ENCODE measurements at regions not wholly inside any gene's neighbourhood (a gene's known extent, or its start where the extent isn't known, plus 50 kb on each side); places are given as distances from the start of the nearest gene placed in this dataset.

GRCh38 chr15:20652914-20653313 is 111.3 kb upstream of the GOLGA6L6 start:
- WGBS, 2 experiments (ENCODE audit: extremely low coverage in 1 of 2, insufficient coverage in 1 of 2, insufficient read length in 1 of 2, insufficient replicate concordance in 2 of 2, low coverage in 1 of 2, low lambda C conversion rate in 2 of 2, missing lambda C conversion rate in 1 of 2): 91% methylated on average over 2 of the region's 2 CpGs; no CpG with 5 or more reads in 1 of the 2 experiments
- FAIRE-seq: no peak
- H2BK5ac ChIP-seq (ENCODE audit: low read depth, low read length): no peak overlapping the region

More at GRCh38 chr15:20652914-20653313, 111.3 kb upstream of the GOLGA6L6 start:
- no peak for TF ChIP-seq RBBP5 (IDR thresholded peaks at IDR 0.05; ENCODE audit: borderline replicate concordance, low read depth, low read length)
- TF ChIP-seq, protein P1, sequence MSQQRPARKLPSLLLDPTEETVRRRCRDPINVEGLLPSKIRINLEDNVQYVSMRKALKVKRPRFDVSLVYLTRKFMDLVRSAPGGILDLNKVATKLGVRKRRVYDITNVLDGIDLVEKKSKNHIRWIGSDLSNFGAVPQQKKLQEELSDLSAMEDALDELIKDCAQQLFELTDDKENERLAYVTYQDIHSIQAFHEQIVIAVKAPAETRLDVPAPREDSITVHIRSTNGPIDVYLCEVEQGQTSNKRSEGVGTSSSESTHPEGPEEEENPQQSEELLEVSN (IDR thresholded peaks at IDR 0.05): no peak
- no peak for TF ChIP-seq PHF8 (conservative IDR thresholded peaks at IDR 0.05; ENCODE audit: low read depth, low read length)
- no peak for TF ChIP-seq SIRT6 (IDR thresholded peaks at IDR 0.05; ENCODE audit: low read length)
- Histone ChIP-seq H2BK120ac (replicated peaks; ENCODE audit: low read depth, low read length) (no peak overlapping the region), H3K23ac (ENCODE audit: insufficient read length) (no peak overlapping the region), H3K27me3 (replicated peaks in 1 of 4; ENCODE audit: control insufficient read depth in 3 of 4, extremely low read depth in 1 of 4, insufficient read depth in 3 of 4, low read length in 3 of 4) (no peaks in the 10 kb centered on the region), H2BK15ac (ENCODE audit: low read length) (no peak overlapping the region), H4K8ac (ENCODE audit: extremely low read depth, insufficient read depth, low read length) (no peak overlapping the region), H3K79me1 (ENCODE audit: low read depth, low read length) (no peaks in the 10 kb centered on the region), H3K4me1 (replicated peaks in 1 of 4; ENCODE audit: control insufficient read depth in 3 of 4, insufficient read depth in 4 of 4, low read length in 3 of 4) (no peaks in the 10 kb centered on the region), H4K5ac (ENCODE audit: insufficient read length, low read depth, low read length) (no peak overlapping the region), H4K91ac (replicated peaks; ENCODE audit: insufficient read length, low read length) (no peak overlapping the region), H3K4me3 (ENCODE audit: extremely low read depth in 1 of 4, insufficient read depth in 2 of 4, low read depth in 3 of 4, low read length in 4 of 4) (no peak overlapping the region), H3K27ac (ENCODE audit: low read depth, low read length) (no peak overlapping the region), H3K23me2 (ENCODE audit: low read depth, low read length) (no peaks in the 10 kb centered on the region), H2AK5ac (ENCODE audit: low read depth, low read length) (no peak overlapping the region), H2BK20ac (ENCODE audit: low read length) (no peak overlapping the region), H3K9me3 (ENCODE audit: insufficient read depth in 2 of 2, low read depth in 1 of 2, low read length in 1 of 2) (peaks cover 12 to 22% of the 10 kb centered on the region in 2 experiments), H2AFZ (ENCODE audit: low read length) (no peak overlapping the region), H3K4me2 (ENCODE audit: insufficient read depth in 1 of 2, low read depth in 2 of 2, low read length in 2 of 2) (no peak overlapping the region), H3K4ac (replicated peaks; ENCODE audit: insufficient read length, low read depth, low read length) (no peak overlapping the region), H3K36me3 (ENCODE audit: control insufficient read depth in 2 of 4, insufficient read depth in 4 of 4, low read length in 3 of 4) (no peaks in the 10 kb centered on the region), H2BK12ac (ENCODE audit: low read depth, low read length) (no peak overlapping the region), H3K79me2 (ENCODE audit: control insufficient read depth in 1 of 2, insufficient read depth in 2 of 2, low read length in 2 of 2) (no peaks in the 10 kb centered on the region), H4K20me1 (replicated peaks in 1 of 2; ENCODE audit: control insufficient read depth in 1 of 2, insufficient read depth in 2 of 2, low read length in 2 of 2) (no peaks in the 10 kb centered on the region), H3K9ac (replicated peaks in 1 of 4; ENCODE audit: extremely low read depth in 1 of 4, low read depth in 3 of 4, low read length in 3 of 4) (no peak overlapping the region), H3K14ac (ENCODE audit: insufficient read length) (no peak overlapping the region), H3K56ac (replicated peaks; ENCODE audit: insufficient read length, low read depth, low read length) (no peak overlapping the region), H3K18ac (ENCODE audit: extremely low read depth, low read length) (no peak overlapping the region)
- DNase-seq (ENCODE audit: low read depth in 1 of 2, low spot score in 2 of 2): no peak
- ChIA-PET CTCF (ENCODE audit: partially characterized antibody) (no interaction called here), POLR2A (ENCODE audit: partially characterized antibody) (no interaction called here)

Measured in H1 (cell line).